ENCODE measurements at regions not wholly inside any gene's neighbourhood (a gene's known extent, or its start where the extent isn't known, plus 50 kb on each side); places are given as distances from the start of the nearest gene placed in this dataset.

DNA sequence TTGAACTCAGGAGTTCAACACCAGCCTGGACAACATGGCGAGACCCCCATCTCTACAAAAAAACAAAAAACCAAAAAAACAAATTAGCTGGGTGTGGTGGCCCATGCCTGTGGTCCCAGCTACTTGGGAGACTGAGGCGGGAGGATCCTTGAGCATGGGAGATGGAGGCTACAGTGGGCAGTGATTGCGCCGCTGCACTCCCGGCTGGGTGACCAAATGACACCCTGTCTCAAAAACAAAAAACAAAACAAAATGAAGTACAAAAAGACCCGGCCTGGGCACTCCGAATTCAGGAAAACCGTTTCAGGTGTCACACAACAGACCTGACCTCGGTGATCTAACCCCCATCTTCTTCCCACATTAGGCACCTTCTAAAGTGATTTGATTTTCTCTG, 65.5 kb downstream of the INSIG1 start:
- ChIA-PET POLR2A (no interaction called here), CTCF (no interaction called here)
- no peaks in the 10 kb centered on the region for H3K4me1 ChIP-seq (ENCODE audit: control insufficient read depth, insufficient read depth, low read length)
- intact Hi-C loops (cut with micrococcal nuclease; ENCODE audit: unreplicated experiment): no loop called here
- no peak overlapping the region for H3K4me3 ChIP-seq (ENCODE audit: low read depth in 2 of 2, low read length in 2 of 2)
- H3K27ac ChIP-seq (ENCODE audit: low read length): no peak overlapping the region
- no peaks in the 10 kb centered on the region for H3K36me3 ChIP-seq (ENCODE audit: control insufficient read depth, insufficient read depth, low read length)
- in situ Hi-C loops (cut with HindIII; ENCODE audit: low pct_unique_long_range_greater_than_20kb, low sequenced_read_pairs): no loop called here
- no TSS peak for BruUV-seq (replicated peaks)
- H3K27me3 ChIP-seq (ENCODE audit: control insufficient read depth, insufficient read depth, low read length): no peaks in the 10 kb centered on the region
- ATAC-seq (no peak), DNase-seq (ENCODE audit: low read depth, low spot score) (no peak)
- no peak for TF ChIP-seq POLR2AphosphoS5 (IDR thresholded peaks at IDR 0.05; ENCODE audit: low read depth, low read length)
- TF ChIP-seq TCF7L2 (IDR thresholded peaks at IDR 0.05; ENCODE audit: low read depth, low read length): no peak
- TF ChIP-seq, protein P1, sequence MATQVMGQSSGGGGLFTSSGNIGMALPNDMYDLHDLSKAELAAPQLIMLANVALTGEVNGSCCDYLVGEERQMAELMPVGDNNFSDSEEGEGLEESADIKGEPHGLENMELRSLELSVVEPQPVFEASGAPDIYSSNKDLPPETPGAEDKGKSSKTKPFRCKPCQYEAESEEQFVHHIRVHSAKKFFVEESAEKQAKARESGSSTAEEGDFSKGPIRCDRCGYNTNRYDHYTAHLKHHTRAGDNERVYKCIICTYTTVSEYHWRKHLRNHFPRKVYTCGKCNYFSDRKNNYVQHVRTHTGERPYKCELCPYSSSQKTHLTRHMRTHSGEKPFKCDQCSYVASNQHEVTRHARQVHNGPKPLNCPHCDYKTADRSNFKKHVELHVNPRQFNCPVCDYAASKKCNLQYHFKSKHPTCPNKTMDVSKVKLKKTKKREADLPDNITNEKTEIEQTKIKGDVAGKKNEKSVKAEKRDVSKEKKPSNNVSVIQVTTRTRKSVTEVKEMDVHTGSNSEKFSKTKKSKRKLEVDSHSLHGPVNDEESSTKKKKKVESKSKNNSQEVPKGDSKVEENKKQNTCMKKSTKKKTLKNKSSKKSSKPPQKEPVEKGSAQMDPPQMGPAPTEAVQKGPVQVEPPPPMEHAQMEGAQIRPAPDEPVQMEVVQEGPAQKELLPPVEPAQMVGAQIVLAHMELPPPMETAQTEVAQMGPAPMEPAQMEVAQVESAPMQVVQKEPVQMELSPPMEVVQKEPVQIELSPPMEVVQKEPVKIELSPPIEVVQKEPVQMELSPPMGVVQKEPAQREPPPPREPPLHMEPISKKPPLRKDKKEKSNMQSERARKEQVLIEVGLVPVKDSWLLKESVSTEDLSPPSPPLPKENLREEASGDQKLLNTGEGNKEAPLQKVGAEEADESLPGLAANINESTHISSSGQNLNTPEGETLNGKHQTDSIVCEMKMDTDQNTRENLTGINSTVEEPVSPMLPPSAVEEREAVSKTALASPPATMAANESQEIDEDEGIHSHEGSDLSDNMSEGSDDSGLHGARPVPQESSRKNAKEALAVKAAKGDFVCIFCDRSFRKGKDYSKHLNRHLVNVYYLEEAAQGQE (IDR thresholded peaks at IDR 0.05; ENCODE audit: insufficient read depth in 1 of 2, low read depth in 2 of 2, low read length in 1 of 2): no peak
- TF ChIP-seq, protein P2, sequence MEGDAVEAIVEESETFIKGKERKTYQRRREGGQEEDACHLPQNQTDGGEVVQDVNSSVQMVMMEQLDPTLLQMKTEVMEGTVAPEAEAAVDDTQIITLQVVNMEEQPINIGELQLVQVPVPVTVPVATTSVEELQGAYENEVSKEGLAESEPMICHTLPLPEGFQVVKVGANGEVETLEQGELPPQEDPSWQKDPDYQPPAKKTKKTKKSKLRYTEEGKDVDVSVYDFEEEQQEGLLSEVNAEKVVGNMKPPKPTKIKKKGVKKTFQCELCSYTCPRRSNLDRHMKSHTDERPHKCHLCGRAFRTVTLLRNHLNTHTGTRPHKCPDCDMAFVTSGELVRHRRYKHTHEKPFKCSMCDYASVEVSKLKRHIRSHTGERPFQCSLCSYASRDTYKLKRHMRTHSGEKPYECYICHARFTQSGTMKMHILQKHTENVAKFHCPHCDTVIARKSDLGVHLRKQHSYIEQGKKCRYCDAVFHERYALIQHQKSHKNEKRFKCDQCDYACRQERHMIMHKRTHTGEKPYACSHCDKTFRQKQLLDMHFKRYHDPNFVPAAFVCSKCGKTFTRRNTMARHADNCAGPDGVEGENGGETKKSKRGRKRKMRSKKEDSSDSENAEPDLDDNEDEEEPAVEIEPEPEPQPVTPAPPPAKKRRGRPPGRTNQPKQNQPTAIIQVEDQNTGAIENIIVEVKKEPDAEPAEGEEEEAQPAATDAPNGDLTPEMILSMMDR (IDR thresholded peaks at IDR 0.05): no peak
- no peak for TF ChIP-seq SIN3A (IDR thresholded peaks at IDR 0.05; ENCODE audit: borderline replicate concordance, insufficient read depth, low read depth, low read length)
- no peaks in the 10 kb centered on the region for H3K9me3 ChIP-seq (ENCODE audit: control insufficient read depth, insufficient read depth, low read depth, low read length)

DNA sequence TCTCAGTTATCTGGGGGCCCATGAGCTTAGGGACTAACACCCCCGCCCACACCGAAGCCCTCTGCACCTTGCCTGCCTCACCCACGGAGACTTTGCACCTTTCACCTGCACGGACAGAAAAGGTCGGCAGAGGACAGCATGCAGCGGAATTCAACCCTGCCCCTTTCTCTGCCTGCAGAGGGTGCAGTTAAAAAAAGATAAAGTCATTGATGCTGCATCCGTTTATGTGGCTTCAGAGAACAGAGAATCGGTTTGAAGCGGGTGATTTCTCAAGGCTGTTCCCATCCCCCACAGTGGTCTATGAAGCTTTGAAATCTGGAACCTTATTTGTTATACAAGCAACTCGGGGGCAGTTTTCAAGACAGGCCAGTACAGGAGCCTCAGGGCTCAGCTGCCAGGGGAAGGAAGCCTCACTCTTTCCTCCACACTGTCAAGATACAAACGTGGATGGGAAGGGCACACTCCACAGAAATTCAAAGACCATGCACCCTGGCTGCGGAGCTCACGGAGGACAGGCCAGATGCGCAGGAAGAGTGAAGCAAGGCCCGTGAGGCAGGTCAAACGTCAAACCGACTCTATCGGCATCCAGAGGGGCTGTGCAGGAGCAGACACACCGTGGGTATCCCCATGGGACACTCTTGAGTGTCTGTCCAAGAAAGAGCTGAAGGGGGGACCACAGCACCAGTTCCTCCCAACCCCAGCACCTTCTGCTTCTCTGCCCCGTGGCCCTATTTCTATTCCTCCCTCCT, 66.3 kb downstream of the INSIG1 start:
- no peaks in the 10 kb centered on the region for H3K27me3 ChIP-seq (ENCODE audit: control insufficient read depth, insufficient read depth, low read length)

More for the DNA sequence above, 66.3 kb downstream of the INSIG1 start:
- Histone ChIP-seq H3K9me3 (ENCODE audit: control insufficient read depth, insufficient read depth, low read depth, low read length) (no peaks in the 10 kb centered on the region), H3K36me3 (ENCODE audit: control insufficient read depth, insufficient read depth, low read length) (no peaks in the 10 kb centered on the region), H3K4me1 (ENCODE audit: control insufficient read depth, insufficient read depth, low read length) (no peaks in the 10 kb centered on the region), H3K4me3 (ENCODE audit: low read depth in 2 of 2, low read length in 2 of 2) (no peak overlapping the region), H3K27ac (ENCODE audit: low read length) (no peak overlapping the region)
- no peak for DNase-seq (ENCODE audit: low read depth, low spot score)
- TF ChIP-seq POLR2AphosphoS5 (IDR thresholded peaks at IDR 0.05; ENCODE audit: low read depth, low read length): no peak
- TF ChIP-seq, protein P2 (IDR thresholded peaks at IDR 0.05): no peak
- TF ChIP-seq SIN3A (IDR thresholded peaks at IDR 0.05; ENCODE audit: borderline replicate concordance, insufficient read depth, low read depth, low read length): no peak
- TF ChIP-seq TCF7L2 (IDR thresholded peaks at IDR 0.05; ENCODE audit: low read depth, low read length): no peak
- TF ChIP-seq, protein P1 (IDR thresholded peaks at IDR 0.05; ENCODE audit: insufficient read depth in 1 of 2, low read depth in 2 of 2, low read length in 1 of 2): no peak
- ChIA-PET POLR2A (no interaction called here), CTCF (interaction anchor here (0.6 kb wide), 1 partner anchor 437 kb away, joined by 3 read pairs; no protein-coding TSS in a partner anchor)
- ATAC-seq: no peak
- in situ Hi-C loops (cut with HindIII; ENCODE audit: low pct_unique_long_range_greater_than_20kb, low sequenced_read_pairs) (no loop called here), intact Hi-C loops (cut with micrococcal nuclease; ENCODE audit: unreplicated experiment) (no loop called here)
- no TSS peak for BruUV-seq (replicated peaks)
